Effector memory CD4-positive, alpha-beta T cell (primary cell): ENCODE measurements at regions not wholly inside any gene's neighbourhood (a gene's known extent, or its start where the extent isn't known, plus 50 kb on each side); places are given as distances from the start of the nearest gene placed in this dataset.

Experiments used
- DNase-seq, 3 donors: peaks; one replicate each; pipeline ENCODE4 v3.0.0-alpha.2; 2020
- H3K27ac ChIP-seq: 2 replicates; pipeline ENCODE4 v1.7.0; 2013; ENCODE audit warnings: mild to moderate bottlenecking, low read length, moderate library complexity; ENCODE audit not compliant: insufficient read depth, poor library complexity, severe bottlenecking
- H3K27me3 ChIP-seq: replicated peaks from 2 replicates; pipeline ENCODE4 v1.7.0; 2013; ENCODE audit warnings: mild to moderate bottlenecking, low read length; ENCODE audit not compliant: insufficient read depth, control insufficient read depth, poor library complexity, severe bottlenecking
- H3K36me3 ChIP-seq: 2 replicates; pipeline ENCODE4 v1.7.0; 2013; ENCODE audit warnings: mild to moderate bottlenecking, low read length, moderate library complexity; ENCODE audit not compliant: control insufficient read depth, insufficient read depth
- H3K4me1 ChIP-seq: 2 replicates; pipeline ENCODE4 v1.7.0; 2013; ENCODE audit warnings: low read length, mild to moderate bottlenecking; ENCODE audit not compliant: control insufficient read depth, insufficient read depth, poor library complexity, severe bottlenecking
- H3K4me3 ChIP-seq: 2 replicates; pipeline ENCODE4 v1.7.0; 2013; ENCODE audit warnings: low read length, low read depth, mild to moderate bottlenecking; ENCODE audit not compliant: insufficient read depth, poor library complexity, severe bottlenecking
- H3K9me3 ChIP-seq: 2 replicates; pipeline ENCODE4 v1.7.0; 2013; ENCODE audit warnings: mild to moderate bottlenecking, low read length, moderate library complexity; ENCODE audit not compliant: control insufficient read depth

- no peak for DNase-seq
- no peak overlapping the region for H3K27ac ChIP-seq
- H3K4me3 ChIP-seq = no peak overlapping the region
- no peaks in the 10 kb centered on the region for H3K4me1 ChIP-seq
- no peaks in the 10 kb centered on the region for H3K27me3 ChIP-seq
- H3K9me3 ChIP-seq = no peaks in the 10 kb centered on the region
- H3K36me3 ChIP-seq = no peaks in the 10 kb centered on the region
Observed at GRCh38 chr6:163729127-163729872, 314.8 kb downstream of the QKI start.

DNA sequence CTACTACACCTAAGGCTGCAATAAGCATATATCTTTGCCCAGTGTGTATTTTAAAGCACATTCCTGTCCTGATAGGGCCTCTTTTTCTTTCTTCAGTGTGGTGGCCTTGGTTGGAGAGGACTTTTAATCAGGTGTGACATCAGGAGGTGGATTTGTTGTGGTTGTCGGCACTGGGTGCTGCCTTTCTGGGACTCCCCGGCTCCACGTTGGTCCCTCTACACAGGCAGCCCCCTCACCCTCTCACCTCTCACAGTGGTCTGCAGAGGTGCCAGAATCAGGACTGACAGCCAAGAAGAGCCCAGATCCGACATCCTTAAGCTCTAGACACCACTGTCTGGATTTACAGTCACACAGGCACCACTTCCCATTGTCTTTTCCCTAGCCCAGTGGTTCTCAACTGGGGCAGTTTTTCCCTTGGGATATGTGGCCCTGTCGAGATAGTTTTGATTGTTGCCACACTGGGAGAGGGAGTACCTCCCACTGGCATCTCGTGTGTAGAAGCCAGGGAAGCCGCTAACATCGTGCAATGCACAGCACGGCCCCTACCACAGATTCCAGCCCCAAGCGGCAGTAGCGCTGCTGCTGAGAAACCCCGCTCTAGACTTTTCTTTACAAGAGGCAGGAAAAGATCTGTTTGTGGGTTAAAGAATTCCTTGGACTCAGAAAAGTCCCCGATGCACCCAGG lies 314.1 kb downstream of the QKI start:
- Histone ChIP-seq H3K27me3 (no peaks in the 10 kb centered on the region), H3K9me3 (no peaks in the 10 kb centered on the region), H3K27ac (no peak overlapping the region), H3K4me3 (no peak overlapping the region), H3K4me1 (no peaks in the 10 kb centered on the region), H3K36me3 (no peaks in the 10 kb centered on the region)
- DNase-seq = no peak

GRCh38 chr6:163726037-163726695 lies 311.6 kb downstream of the QKI start:
- no peaks in the 10 kb centered on the region for H3K4me1 ChIP-seq
- no peaks in the 10 kb centered on the region for H3K9me3 ChIP-seq
- H3K36me3 ChIP-seq = no peaks in the 10 kb centered on the region
- no peak for DNase-seq
- H3K4me3 ChIP-seq = no peak overlapping the region
- no peaks in the 10 kb centered on the region for H3K27me3 ChIP-seq
- no peak overlapping the region for H3K27ac ChIP-seq

GRCh38 chr6:163725008-163725941 lies 310.8 kb downstream of the QKI start:
- Histone ChIP-seq H3K27ac (no peak overlapping the region), H3K4me3 (no peak overlapping the region), H3K4me1 (no peaks in the 10 kb centered on the region), H3K36me3 (no peaks in the 10 kb centered on the region), H3K27me3 (no peaks in the 10 kb centered on the region), H3K9me3 (no peaks in the 10 kb centered on the region)
- no peak for DNase-seq

GRCh38 chr6:163724196-163724595 lies 309.7 kb downstream of the QKI start:
- no peak for DNase-seq
- H3K27me3 ChIP-seq = no peaks in the 10 kb centered on the region
- no peak overlapping the region for H3K4me3 ChIP-seq
- H3K36me3 ChIP-seq = no peaks in the 10 kb centered on the region
- no peaks in the 10 kb centered on the region for H3K9me3 ChIP-seq
- H3K27ac ChIP-seq = no peak overlapping the region
- H3K4me1 ChIP-seq = no peaks in the 10 kb centered on the region

GRCh38 chr6:163723759-163724158 lies 309.2 kb downstream of the QKI start:
- no peaks in the 10 kb centered on the region for H3K27me3 ChIP-seq
- H3K9me3 ChIP-seq = no peaks in the 10 kb centered on the region
- no peak overlapping the region for H3K4me3 ChIP-seq
- H3K4me1 ChIP-seq = no peaks in the 10 kb centered on the region
- no peaks in the 10 kb centered on the region for H3K36me3 ChIP-seq
- H3K27ac ChIP-seq = no peak overlapping the region
- no peak for DNase-seq

GRCh38 chr6:163721922-163722692 lies 307.6 kb downstream of the QKI start:
- no peaks in the 10 kb centered on the region for H3K4me1 ChIP-seq
- no peak overlapping the region for H3K4me3 ChIP-seq
- H3K36me3 ChIP-seq = no peaks in the 10 kb centered on the region
- no peak for DNase-seq
- H3K27me3 ChIP-seq = no peaks in the 10 kb centered on the region
- H3K9me3 ChIP-seq = no peaks in the 10 kb centered on the region
- H3K27ac ChIP-seq = no peak overlapping the region

DNA sequence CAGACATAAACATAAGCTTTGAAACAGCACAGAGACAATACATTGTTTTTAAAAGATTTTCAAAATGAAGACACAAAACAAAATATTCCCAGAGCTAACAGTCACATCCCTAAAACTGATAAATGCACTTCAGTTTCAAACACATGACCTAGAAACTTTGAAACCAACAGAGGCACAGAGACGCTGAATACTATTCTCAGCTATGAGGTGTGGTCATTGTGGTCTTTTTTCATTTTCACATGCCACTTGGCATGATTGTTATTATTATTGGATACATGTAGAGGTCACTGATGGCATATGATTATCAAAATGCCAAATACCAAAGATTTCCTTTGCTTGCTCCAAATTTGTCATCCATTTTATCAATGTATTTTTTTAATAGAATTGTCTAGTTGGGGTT lies 306.9 kb downstream of the QKI start:
- no peak for DNase-seq
- Histone ChIP-seq H3K27ac (no peak overlapping the region), H3K4me3 (no peak overlapping the region), H3K9me3 (no peaks in the 10 kb centered on the region), H3K36me3 (no peaks in the 10 kb centered on the region), H3K4me1 (no peaks in the 10 kb centered on the region), H3K27me3 (no peaks in the 10 kb centered on the region)
